OCI-LY1 (cell line): ENCODE measurements at regions not wholly inside any gene's neighbourhood (a gene's known extent, or its start where the extent isn't known, plus 50 kb on each side); places are given as distances from the start of the nearest gene placed in this dataset.

Experiments used
- H2AFZ ChIP-seq: fragments of 200-600 bp; sonication (generic), shearing (Covaris generic); 2 replicates; pipeline ENCODE4 v1.6.0; 2014; ENCODE audit warnings: antibody characterized with exemption, mild to moderate bottlenecking, low read length
- H3F3A ChIP-seq: fragments of 200-600 bp; sonication (generic), shearing (Covaris generic); 2 replicates; pipeline ENCODE4 v1.6.0; 2014; ENCODE audit warnings: mild to moderate bottlenecking, antibody characterized with exemption, low read length, moderate library complexity; ENCODE audit not compliant: insufficient read depth
- H3K27ac ChIP-seq: fragments of 200-600 bp; sonication (generic); 2 replicates; pipeline ENCODE4 v1.5.1; 2014; ENCODE audit warnings: low read length, mixed run types, mild to moderate bottlenecking, low read depth; ENCODE audit not compliant: poor library complexity, severe bottlenecking
- H3K27me3 ChIP-seq: fragments of 200-600 bp; sonication (generic); 2 replicates; pipeline ENCODE4 v1.6.0; 2014; ENCODE audit warnings: antibody characterized with exemption, mild to moderate bottlenecking, low read length, moderate library complexity; ENCODE audit not compliant: insufficient read depth
- H3K36me3 ChIP-seq: fragments of 200-600 bp; sonication (generic); 2 replicates; pipeline ENCODE4 v1.6.1; 2014; ENCODE audit warnings: mild to moderate bottlenecking, antibody characterized with exemption, low read length, moderate library complexity, mixed read lengths; ENCODE audit not compliant: insufficient read depth
- H3K4me1 ChIP-seq: fragments of 200-600 bp; sonication (generic); 2 replicates; pipeline ENCODE4 v1.5.1; 2014; ENCODE audit warnings: mild to moderate bottlenecking, low read length, moderate library complexity; ENCODE audit not compliant: insufficient read depth, severe bottlenecking
- H3K4me2 ChIP-seq: fragments of 200-600 bp; sonication (generic), shearing (Covaris generic); 2 replicates; pipeline ENCODE4 v1.6.1; 2014; ENCODE audit warnings: low read length
- H3K4me3 ChIP-seq: fragments of 200-600 bp; sonication (generic); 2 replicates; pipeline ENCODE4 v1.5.1; 2014; ENCODE audit warnings: low read length, low read depth, mild to moderate bottlenecking, mixed read lengths; ENCODE audit not compliant: poor library complexity, severe bottlenecking
- H3K79me2 ChIP-seq: fragments of 200-600 bp; shearing (Covaris generic); 2 replicates; pipeline ENCODE4 v1.6.1; 2016; ENCODE audit warnings: mixed run types, low read length, mixed read lengths; ENCODE audit not compliant: insufficient read depth
- H3K9ac ChIP-seq: fragments of 200-600 bp; sonication (generic), shearing (Covaris generic); 2 replicates; pipeline ENCODE4 v1.6.1; 2014; ENCODE audit warnings: mild to moderate bottlenecking, low read length, mixed read lengths
- H3K9me2 ChIP-seq: fragments of 200-600 bp; sonication (generic), shearing (Covaris generic); 2 replicates; pipeline ENCODE4 v1.6.1; 2014; ENCODE audit warnings: low read depth, mild to moderate bottlenecking, low read length, mixed read lengths
- H3K9me3 ChIP-seq: fragments of 200-600 bp; shearing (Covaris generic); 2 replicates; pipeline ENCODE4 v1.6.1; 2014; ENCODE audit warnings: low read length, mixed read lengths
- H4K20me1 ChIP-seq: fragments of 200-600 bp; sonication (generic), shearing (Covaris generic); 2 replicates; pipeline ENCODE4 v1.6.0; 2016; ENCODE audit warnings: mild to moderate bottlenecking, low read length; ENCODE audit not compliant: insufficient read depth
- EZH2 ChIP-seq: fragments of 200-600 bp; sonication (generic), shearing (Covaris generic); IDR thresholded peaks from 2 replicates; pipeline ENCODE4 v1.8.0; 2017; ENCODE audit warnings: borderline replicate concordance, mixed run types, mild to moderate bottlenecking, antibody characterized with exemption, low read length, moderate library complexity, mixed read lengths
- TF ChIP-seq, protein P1 (sequence below): fragments of 200-600 bp; sonication (generic), shearing (Covaris generic); IDR thresholded peaks from 2 replicates; pipeline ENCODE4 v1.5.1; 2017; ENCODE audit warnings: mild to moderate bottlenecking, antibody characterized with exemption, low read length, moderate library complexity, mixed read lengths

DNA sequence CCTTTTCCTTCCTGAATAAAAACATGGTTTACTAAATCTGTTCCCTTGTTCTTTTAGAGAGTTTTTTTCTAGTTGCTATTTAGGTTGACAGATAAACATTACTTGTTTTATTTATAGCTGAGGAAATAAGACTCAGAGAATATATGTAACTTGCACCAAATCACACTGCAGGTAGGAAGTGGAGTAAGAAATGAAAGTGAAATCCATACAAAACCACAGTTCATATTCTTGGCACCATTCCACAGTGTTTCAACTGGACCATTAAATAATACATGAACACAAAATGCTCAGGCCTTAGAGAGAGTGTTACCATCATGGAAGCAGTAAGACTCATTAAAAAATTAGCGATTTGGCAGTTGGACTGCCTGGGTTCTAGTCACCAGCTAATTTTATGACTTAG is 326.9 kb upstream of the SLIT2 start:
- no peaks in the 10 kb centered on the region for H3K36me3 ChIP-seq

DNA sequence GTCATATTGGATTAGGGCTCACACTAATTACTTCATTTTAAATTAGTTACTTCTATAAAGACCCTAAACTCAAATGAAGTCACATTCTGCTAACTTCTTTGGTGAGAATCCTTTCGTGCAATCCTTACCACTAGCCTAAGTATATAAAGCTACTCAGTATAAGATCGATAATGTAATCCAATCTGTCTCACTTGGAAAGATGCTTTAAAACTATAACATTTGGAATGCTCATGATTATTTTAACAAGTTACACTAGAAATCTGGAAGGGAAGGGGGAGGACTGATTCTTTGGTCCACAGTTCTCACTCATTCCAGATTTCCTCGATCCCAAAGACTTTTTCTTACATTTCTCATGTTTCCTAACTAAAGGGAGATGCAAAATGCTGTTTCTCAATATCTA is 336.4 kb upstream of the SLIT2 start:
- Histone ChIP-seq H3K9me2 (no peaks in the 10 kb centered on the region), H3K9me3 (no peaks in the 10 kb centered on the region), H3K79me2 (no peaks in the 10 kb centered on the region), H3K9ac (no peak overlapping the region), H3K27ac (no peak overlapping the region), H3K4me2 (no peak overlapping the region), H4K20me1 (no peaks in the 10 kb centered on the region), H3F3A (no peaks in the 10 kb centered on the region), H3K4me1 (no peaks in the 10 kb centered on the region), H2AFZ (no peak overlapping the region), H3K27me3 (no peaks in the 10 kb centered on the region), H3K36me3 (no peaks in the 10 kb centered on the region), H3K4me3 (no peak overlapping the region)
- no peak for TF ChIP-seq EZH2
- TF ChIP-seq, protein P1, sequence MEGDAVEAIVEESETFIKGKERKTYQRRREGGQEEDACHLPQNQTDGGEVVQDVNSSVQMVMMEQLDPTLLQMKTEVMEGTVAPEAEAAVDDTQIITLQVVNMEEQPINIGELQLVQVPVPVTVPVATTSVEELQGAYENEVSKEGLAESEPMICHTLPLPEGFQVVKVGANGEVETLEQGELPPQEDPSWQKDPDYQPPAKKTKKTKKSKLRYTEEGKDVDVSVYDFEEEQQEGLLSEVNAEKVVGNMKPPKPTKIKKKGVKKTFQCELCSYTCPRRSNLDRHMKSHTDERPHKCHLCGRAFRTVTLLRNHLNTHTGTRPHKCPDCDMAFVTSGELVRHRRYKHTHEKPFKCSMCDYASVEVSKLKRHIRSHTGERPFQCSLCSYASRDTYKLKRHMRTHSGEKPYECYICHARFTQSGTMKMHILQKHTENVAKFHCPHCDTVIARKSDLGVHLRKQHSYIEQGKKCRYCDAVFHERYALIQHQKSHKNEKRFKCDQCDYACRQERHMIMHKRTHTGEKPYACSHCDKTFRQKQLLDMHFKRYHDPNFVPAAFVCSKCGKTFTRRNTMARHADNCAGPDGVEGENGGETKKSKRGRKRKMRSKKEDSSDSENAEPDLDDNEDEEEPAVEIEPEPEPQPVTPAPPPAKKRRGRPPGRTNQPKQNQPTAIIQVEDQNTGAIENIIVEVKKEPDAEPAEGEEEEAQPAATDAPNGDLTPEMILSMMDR, result no peak

More for the DNA sequence above, 326.9 kb upstream of the SLIT2 start:
- H3K9me3 ChIP-seq, result no peaks in the 10 kb centered on the region
- H3K4me1 ChIP-seq, result no peaks in the 10 kb centered on the region
- no peaks in the 10 kb centered on the region for H3F3A ChIP-seq
- no peak overlapping the region for H2AFZ ChIP-seq
- H3K9ac ChIP-seq, result no peak overlapping the region
- no peak overlapping the region for H3K4me3 ChIP-seq
- H3K27me3 ChIP-seq, result no peaks in the 10 kb centered on the region
- H3K27ac ChIP-seq, result no peak overlapping the region
- no peak overlapping the region for H3K4me2 ChIP-seq
- H3K9me2 ChIP-seq, result no peaks in the 10 kb centered on the region
- no peaks in the 10 kb centered on the region for H3K79me2 ChIP-seq
- no peak for TF ChIP-seq EZH2
- TF ChIP-seq, protein P1, result no peak
- no peaks in the 10 kb centered on the region for H4K20me1 ChIP-seq

DNA sequence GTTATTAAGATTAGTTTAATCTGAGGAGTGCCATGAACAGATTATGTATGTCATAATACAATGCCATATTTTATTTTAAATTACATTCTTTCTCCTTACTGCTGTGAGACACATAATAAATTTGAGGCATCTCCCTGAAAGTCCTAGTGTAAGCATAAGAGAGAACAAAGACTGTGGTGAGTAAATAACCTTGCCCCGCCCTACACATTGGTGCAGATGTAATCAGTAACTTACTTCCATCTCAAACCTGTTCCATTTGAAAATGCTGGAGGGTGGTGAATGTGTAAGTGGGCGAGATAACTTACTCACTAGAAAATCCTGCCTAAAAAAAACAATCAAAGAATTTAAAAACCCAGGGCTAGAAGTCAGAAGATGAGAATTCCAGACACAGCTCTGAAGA is 338.1 kb upstream of the SLIT2 start:
- Histone ChIP-seq H3K9me3 (no peaks in the 10 kb centered on the region), H3K4me1 (no peaks in the 10 kb centered on the region), H3K4me2 (no peak overlapping the region), H2AFZ (no peak overlapping the region), H3F3A (no peaks in the 10 kb centered on the region), H3K9ac (no peak overlapping the region), H3K27ac (no peak overlapping the region), H3K36me3 (no peaks in the 10 kb centered on the region), H3K4me3 (no peak overlapping the region), H3K27me3 (no peaks in the 10 kb centered on the region), H3K9me2 (no peaks in the 10 kb centered on the region), H4K20me1 (no peaks in the 10 kb centered on the region), H3K79me2 (no peaks in the 10 kb centered on the region)
- TF ChIP-seq EZH2, result no peak
- TF ChIP-seq, protein P1, result no peak
